ENCODE measurements at regions not wholly inside any gene's neighbourhood (a gene's known extent, or its start where the extent isn't known, plus 50 kb on each side); places are given as distances from the start of the nearest gene placed in this dataset.

- TF ChIP-seq EP300 (IDR thresholded peaks at IDR 0.05), result no peak
- TF ChIP-seq, protein P1, sequence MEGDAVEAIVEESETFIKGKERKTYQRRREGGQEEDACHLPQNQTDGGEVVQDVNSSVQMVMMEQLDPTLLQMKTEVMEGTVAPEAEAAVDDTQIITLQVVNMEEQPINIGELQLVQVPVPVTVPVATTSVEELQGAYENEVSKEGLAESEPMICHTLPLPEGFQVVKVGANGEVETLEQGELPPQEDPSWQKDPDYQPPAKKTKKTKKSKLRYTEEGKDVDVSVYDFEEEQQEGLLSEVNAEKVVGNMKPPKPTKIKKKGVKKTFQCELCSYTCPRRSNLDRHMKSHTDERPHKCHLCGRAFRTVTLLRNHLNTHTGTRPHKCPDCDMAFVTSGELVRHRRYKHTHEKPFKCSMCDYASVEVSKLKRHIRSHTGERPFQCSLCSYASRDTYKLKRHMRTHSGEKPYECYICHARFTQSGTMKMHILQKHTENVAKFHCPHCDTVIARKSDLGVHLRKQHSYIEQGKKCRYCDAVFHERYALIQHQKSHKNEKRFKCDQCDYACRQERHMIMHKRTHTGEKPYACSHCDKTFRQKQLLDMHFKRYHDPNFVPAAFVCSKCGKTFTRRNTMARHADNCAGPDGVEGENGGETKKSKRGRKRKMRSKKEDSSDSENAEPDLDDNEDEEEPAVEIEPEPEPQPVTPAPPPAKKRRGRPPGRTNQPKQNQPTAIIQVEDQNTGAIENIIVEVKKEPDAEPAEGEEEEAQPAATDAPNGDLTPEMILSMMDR (IDR thresholded peaks at IDR 0.05), result no peak
- TF ChIP-seq POLR2A (IDR thresholded peaks at IDR 0.05), result no peak
Measured at GRCh38 chr7:18350678-18351077, 144.9 kb upstream of the HDAC9 start.

Measured in tibial nerve (tissue), 4 donors.